ENCODE measurements at regions not wholly inside any gene's neighbourhood (a gene's known extent, or its start where the extent isn't known, plus 50 kb on each side); places are given as distances from the start of the nearest gene placed in this dataset.

- no peaks in the 10 kb centered on the region for H4K20me1 ChIP-seq (ENCODE audit: insufficient read depth, low read length)
- no peak overlapping the region for H3K4me2 ChIP-seq (ENCODE audit: low read length)
- no peaks in the 10 kb centered on the region for H3K27me3 ChIP-seq (ENCODE audit: insufficient read depth, low read length)
- no peak overlapping the region for H3K9ac ChIP-seq (ENCODE audit: low read length)
- no peaks in the 10 kb centered on the region for H3K9me3 ChIP-seq (ENCODE audit: low read length)
- H3K9me2 ChIP-seq (ENCODE audit: low read depth, low read length) = no peaks in the 10 kb centered on the region
- H3F3A ChIP-seq (ENCODE audit: insufficient read depth, low read length) = no peaks in the 10 kb centered on the region
- no peaks in the 10 kb centered on the region for H3K79me2 ChIP-seq (ENCODE audit: insufficient read depth, low read length)
- TF ChIP-seq EZH2 (IDR thresholded peaks at IDR 0.05; ENCODE audit: borderline replicate concordance, low read length) (no peak), CTCF (IDR thresholded peaks at IDR 0.05; ENCODE audit: low read length) (no peak)
- H3K4me1 ChIP-seq (ENCODE audit: insufficient read depth, low read length, severe bottlenecking) = no peaks in the 10 kb centered on the region
- no peak overlapping the region for H3K4me3 ChIP-seq (ENCODE audit: low read depth, low read length, poor library complexity, severe bottlenecking)
- H3K27ac ChIP-seq (ENCODE audit: low read depth, low read length, poor library complexity, severe bottlenecking) = no peak overlapping the region
- no peak overlapping the region for H2AFZ ChIP-seq (ENCODE audit: low read length)
- no peaks in the 10 kb centered on the region for H3K36me3 ChIP-seq (ENCODE audit: insufficient read depth, low read length)
These were observed 87.6 kb upstream of the E2F3 start for GRCh38 chr6:20313960-20314530.

DNA sequence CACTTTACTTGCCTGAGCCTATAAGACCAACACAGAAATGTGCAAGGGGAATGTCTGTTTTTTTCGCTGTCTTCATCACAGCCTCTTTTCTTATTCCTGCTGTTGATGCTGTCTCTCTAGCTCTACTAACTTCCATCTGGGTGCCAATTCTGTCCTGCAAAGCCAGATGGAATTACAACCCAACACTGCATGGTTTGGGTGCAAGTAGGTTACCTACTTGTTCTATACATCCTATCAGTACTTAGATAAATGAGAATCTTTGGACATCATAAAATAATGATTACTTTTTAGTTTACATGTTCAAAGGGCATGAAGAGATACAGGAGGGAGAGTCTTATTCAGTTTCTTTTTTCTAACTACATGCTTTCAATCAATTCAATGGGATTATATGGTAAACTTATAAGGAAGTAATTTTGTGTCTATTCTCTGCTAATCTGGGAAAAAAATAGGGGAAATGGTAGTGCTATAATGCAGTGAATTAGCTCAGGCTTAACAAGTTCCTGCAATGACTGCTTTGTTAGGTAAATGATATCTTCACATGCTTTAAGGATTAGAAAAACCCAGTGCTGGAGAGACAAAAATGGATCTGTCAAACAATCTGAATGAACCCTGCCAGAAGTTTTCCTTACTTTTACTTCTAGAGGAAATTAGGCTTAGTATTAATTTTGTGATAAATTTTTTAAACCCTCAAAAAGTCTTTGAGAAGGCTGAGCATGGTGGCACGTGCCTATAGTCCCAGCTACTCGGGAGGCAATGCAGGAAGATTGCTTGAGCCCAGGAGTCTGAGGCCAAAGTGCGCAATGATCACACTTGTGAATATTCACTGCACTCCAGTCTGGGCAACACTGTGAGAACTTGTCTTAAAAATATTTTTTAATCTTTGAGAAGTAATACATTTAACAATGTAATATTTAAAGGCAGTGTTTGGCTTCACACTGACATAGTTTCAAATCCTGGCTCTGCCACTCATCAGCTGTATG is 86.5 kb upstream of the E2F3 start:
- no peaks in the 10 kb centered on the region for H3K9me2 ChIP-seq (ENCODE audit: low read depth, low read length)
- no peaks in the 10 kb centered on the region for H4K20me1 ChIP-seq (ENCODE audit: insufficient read depth, low read length)
- no peak overlapping the region for H3K4me3 ChIP-seq (ENCODE audit: low read depth, low read length, poor library complexity, severe bottlenecking)
- H3F3A ChIP-seq (ENCODE audit: insufficient read depth, low read length) = no peaks in the 10 kb centered on the region
- H3K79me2 ChIP-seq (ENCODE audit: insufficient read depth, low read length) = no peaks in the 10 kb centered on the region
- TF ChIP-seq EZH2 (IDR thresholded peaks at IDR 0.05; ENCODE audit: borderline replicate concordance, low read length) = no peak
- H2AFZ ChIP-seq (ENCODE audit: low read length) = no peak overlapping the region
- H3K27ac ChIP-seq (ENCODE audit: low read depth, low read length, poor library complexity, severe bottlenecking) = no peak overlapping the region
- H3K4me1 ChIP-seq (ENCODE audit: insufficient read depth, low read length, severe bottlenecking) = peaks cover 8% of the 10 kb centered on the region
- H3K9ac ChIP-seq (ENCODE audit: low read length) = no peak overlapping the region
- no peaks in the 10 kb centered on the region for H3K27me3 ChIP-seq (ENCODE audit: insufficient read depth, low read length)
- no peak overlapping the region for H3K4me2 ChIP-seq (ENCODE audit: low read length)
- no peaks in the 10 kb centered on the region for H3K36me3 ChIP-seq (ENCODE audit: insufficient read depth, low read length)
- no peaks in the 10 kb centered on the region for H3K9me3 ChIP-seq (ENCODE audit: low read length)

GRCh38 chr6:20317430-20317829 is 84.2 kb upstream of the E2F3 start:
- H3K9ac ChIP-seq (ENCODE audit: low read length) = no peak overlapping the region
- no peak overlapping the region for H3K27ac ChIP-seq (ENCODE audit: low read depth, low read length, poor library complexity, severe bottlenecking)
- no peaks in the 10 kb centered on the region for H3K79me2 ChIP-seq (ENCODE audit: insufficient read depth, low read length)
- H3K27me3 ChIP-seq (ENCODE audit: insufficient read depth, low read length) = no peaks in the 10 kb centered on the region
- H3K9me3 ChIP-seq (ENCODE audit: low read length) = no peaks in the 10 kb centered on the region
- H3K4me3 ChIP-seq (ENCODE audit: low read depth, low read length, poor library complexity, severe bottlenecking) = no peak overlapping the region
- TF ChIP-seq CTCF (IDR thresholded peaks at IDR 0.05; ENCODE audit: low read length) (no peak), EZH2 (IDR thresholded peaks at IDR 0.05; ENCODE audit: borderline replicate concordance, low read length) (no peak)
- H3K9me2 ChIP-seq (ENCODE audit: low read depth, low read length) = no peaks in the 10 kb centered on the region
- H4K20me1 ChIP-seq (ENCODE audit: insufficient read depth, low read length) = no peaks in the 10 kb centered on the region
- H3K4me1 ChIP-seq (ENCODE audit: insufficient read depth, low read length, severe bottlenecking) = peaks cover 11% of the 10 kb centered on the region
- H3F3A ChIP-seq (ENCODE audit: insufficient read depth, low read length) = no peaks in the 10 kb centered on the region
- no peaks in the 10 kb centered on the region for H3K36me3 ChIP-seq (ENCODE audit: insufficient read depth, low read length)
- no peak overlapping the region for H3K4me2 ChIP-seq (ENCODE audit: low read length)
- H2AFZ ChIP-seq (ENCODE audit: low read length) = no peak overlapping the region
